BE2C (cell line): ENCODE measurements at regions not wholly inside any gene's neighbourhood (a gene's known extent, or its start where the extent isn't known, plus 50 kb on each side); places are given as distances from the start of the nearest gene placed in this dataset.

Source experiments
- DNase-seq: peaks from one replicate; pipeline ENCODE4 v3.0.0-alpha.2; 2020
- H3K27me3 ChIP-seq: fragments of 250-450 bp; sonication (Bioruptor Pico); 2 replicates; pipeline ENCODE4 v1.5.1; 2020; ENCODE audit warnings: mild to moderate bottlenecking
- H3K36me3 ChIP-seq: fragments of 250-450 bp; sonication (Bioruptor Pico); 2 replicates; pipeline ENCODE4 v1.5.1; 2020; ENCODE audit warnings: mild to moderate bottlenecking
- H3K4me1 ChIP-seq: fragments of 250-450 bp; sonication (Bioruptor Pico); 2 replicates; pipeline ENCODE4 v1.5.1; 2020
- H3K4me3 ChIP-seq: 2 replicates; pipeline ENCODE4 v1.5.1; 2011; ENCODE audit warnings: low read depth, low read length
- H3K9me3 ChIP-seq: fragments of 250-450 bp; sonication (Bioruptor Pico); 2 replicates; pipeline ENCODE4 v1.5.1; 2020
- CTCF ChIP-seq: IDR thresholded peaks from 2 replicates; pipeline ENCODE4 v1.5.1; 2012; ENCODE audit warnings: mild to moderate bottlenecking, low read depth, low read length

GRCh38 chr20:19847383-19847782, 89.3 kb downstream of the RIN2 start:
- no peaks in the 10 kb centered on the region for H3K4me1 ChIP-seq
- no peak overlapping the region for H3K4me3 ChIP-seq
- TF ChIP-seq CTCF: no peak
- no peaks in the 10 kb centered on the region for H3K9me3 ChIP-seq
- DNase-seq: no peak
- H3K27me3 ChIP-seq: peaks cover 11% of the 10 kb centered on the region
- no peaks in the 10 kb centered on the region for H3K36me3 ChIP-seq

GRCh38 chr20:19849341-19850197, 91.5 kb downstream of the RIN2 start:
- no peak for TF ChIP-seq CTCF
- no peaks in the 10 kb centered on the region for H3K36me3 ChIP-seq
- no peak overlapping the region for H3K4me3 ChIP-seq
- no peaks in the 10 kb centered on the region for H3K9me3 ChIP-seq
- H3K27me3 ChIP-seq: peaks cover 11% of the 10 kb centered on the region
- no peak for DNase-seq
- no peaks in the 10 kb centered on the region for H3K4me1 ChIP-seq

GRCh38 chr20:19850198-19850533, 92.1 kb downstream of the RIN2 start:
- H3K36me3 ChIP-seq: no peaks in the 10 kb centered on the region
- no peak for TF ChIP-seq CTCF
- DNase-seq: no peak

GRCh38 chr20:19851861-19852260, 93.8 kb downstream of the RIN2 start:
- no peak for TF ChIP-seq CTCF
- Histone ChIP-seq H3K9me3 (no peaks in the 10 kb centered on the region), H3K4me3 (no peak overlapping the region), H3K36me3 (no peaks in the 10 kb centered on the region), H3K27me3 (peaks cover 11% of the 10 kb centered on the region), H3K4me1 (no peaks in the 10 kb centered on the region)
- no peak for DNase-seq

More at GRCh38 chr20:19850198-19850533, 92.1 kb downstream of the RIN2 start:
- H3K4me1 ChIP-seq: no peaks in the 10 kb centered on the region
- peaks cover 11% of the 10 kb centered on the region for H3K27me3 ChIP-seq
- no peaks in the 10 kb centered on the region for H3K9me3 ChIP-seq
- H3K4me3 ChIP-seq: no peak overlapping the region

GRCh38 chr20:19855416-19855815, 97.4 kb downstream of the RIN2 start:
- DNase-seq: no peak
- no peaks in the 10 kb centered on the region for H3K36me3 ChIP-seq
- no peaks in the 10 kb centered on the region; the same call in 1 of the 2 replicates for H3K27me3 ChIP-seq
- no peaks in the 10 kb centered on the region for H3K9me3 ChIP-seq
- TF ChIP-seq CTCF: no peak
- no peaks in the 10 kb centered on the region for H3K4me1 ChIP-seq
- H3K4me3 ChIP-seq: no peak overlapping the region
